ENCODE measurements at regions not wholly inside any gene's neighbourhood (a gene's known extent, or its start where the extent isn't known, plus 50 kb on each side); places are given as distances from the start of the nearest gene placed in this dataset.
"Not testable (repeated sequence)": the region's sequence is repeated elsewhere in the genome, so short reads cannot be mapped to it uniquely, and the experiment has no call there.

DNA sequence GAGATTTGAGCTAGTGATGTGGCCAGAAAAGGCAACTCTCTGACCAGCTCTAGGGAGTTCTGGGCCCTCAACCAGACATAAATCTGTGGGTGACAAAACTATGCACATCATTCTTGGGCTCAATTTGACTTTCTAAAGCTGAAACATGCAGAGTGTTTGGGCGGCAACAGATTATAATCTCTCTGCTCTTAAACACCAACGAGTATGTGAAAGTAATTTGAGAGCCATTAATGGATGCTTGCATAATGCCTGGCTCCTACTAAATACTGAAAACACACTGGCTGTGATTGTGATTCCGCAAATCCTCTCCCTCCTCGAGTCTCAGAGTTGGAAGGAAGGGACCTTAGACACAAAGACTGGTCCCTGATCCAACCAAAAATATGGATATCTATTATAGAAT lies 186.7 kb downstream of the UACA start:
- DNase-seq = no peak

DNA sequence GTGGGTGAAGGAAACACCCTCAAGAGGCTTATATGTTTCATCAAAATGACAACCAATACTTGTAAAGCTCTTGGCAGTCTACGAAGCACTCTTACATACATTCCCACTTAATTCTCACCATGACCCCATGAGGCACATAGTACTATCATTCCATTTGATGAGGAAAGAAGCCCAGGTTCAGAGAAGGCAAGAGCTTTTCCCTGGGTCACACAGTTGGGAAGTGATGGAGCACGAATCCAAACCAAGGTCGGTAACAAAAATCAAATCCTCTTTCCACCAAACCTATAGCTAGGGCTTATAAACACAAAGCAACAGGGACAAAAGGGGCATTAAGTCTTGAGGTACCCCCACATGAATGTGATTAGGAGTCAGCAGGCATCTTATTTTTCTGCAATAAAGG lies 187.1 kb downstream of the UACA start:
- DNase-seq = no peak

DNA sequence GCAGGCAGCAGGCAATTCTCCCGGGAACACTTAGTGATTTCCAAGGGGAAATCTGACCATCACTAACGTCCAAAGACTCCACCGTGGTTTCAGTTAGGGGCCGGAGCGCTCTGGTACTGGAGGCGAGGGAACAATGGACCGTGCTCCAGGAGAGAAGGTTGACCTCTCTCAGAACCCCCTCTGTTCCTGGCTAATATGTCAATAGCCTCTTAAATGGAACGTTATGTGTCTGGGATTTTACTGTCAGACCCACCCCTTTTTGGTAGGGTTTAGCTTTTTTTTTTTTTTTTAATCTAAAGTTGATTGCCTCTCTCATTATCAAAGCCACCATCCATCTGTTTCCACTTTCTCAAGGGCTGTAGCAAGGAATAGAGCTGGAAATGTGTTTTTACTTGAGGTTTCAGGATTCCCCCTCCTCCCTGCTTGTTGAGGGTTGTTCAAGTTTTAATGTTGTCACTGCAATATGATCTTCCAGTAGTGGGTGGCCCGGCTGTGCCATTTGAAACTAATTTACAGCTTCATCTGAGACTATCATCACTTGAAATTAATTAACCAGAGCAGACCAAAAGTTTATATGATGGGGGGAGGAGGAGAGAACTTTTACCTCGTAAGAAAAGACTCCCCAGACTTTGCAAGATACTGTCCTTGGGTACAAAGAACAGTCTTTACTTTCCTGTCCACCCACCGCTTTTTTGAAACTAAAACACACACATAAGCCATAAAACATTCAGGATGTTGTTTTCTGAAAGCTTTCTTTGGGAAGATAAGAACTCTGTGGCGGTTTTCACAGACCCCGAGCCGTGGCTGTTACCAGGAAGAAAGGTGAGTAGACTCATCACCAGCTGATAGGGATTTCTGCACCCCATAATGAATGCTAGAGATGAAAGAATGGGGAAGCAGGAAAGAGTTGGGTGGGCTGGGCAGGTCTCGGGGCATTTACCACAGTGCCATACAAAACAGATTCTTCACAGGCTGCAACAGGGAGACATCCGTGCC lies 187.8 kb downstream of the UACA start:
- DNase-seq = no peak

DNA sequence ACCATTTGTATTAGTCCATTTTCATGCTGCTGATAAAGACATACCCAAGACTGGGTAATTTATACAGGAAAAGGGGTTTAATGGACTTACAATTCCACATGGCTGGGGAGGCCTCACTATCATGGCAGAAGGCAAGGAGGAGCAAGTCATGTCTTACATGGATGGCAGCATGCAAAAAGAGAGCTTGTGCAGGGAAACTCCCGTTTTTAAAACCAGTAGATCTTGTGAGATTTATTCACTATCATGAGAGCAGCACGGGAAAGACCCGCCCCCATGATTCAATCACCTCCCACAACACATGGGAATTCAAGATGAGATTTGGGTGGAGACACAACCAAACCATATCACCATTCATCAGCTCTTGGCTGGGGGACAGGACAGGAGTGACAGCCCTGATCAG lies 189.0 kb downstream of the UACA start:
- DNase-seq = not testable (repeated sequence)

DNA sequence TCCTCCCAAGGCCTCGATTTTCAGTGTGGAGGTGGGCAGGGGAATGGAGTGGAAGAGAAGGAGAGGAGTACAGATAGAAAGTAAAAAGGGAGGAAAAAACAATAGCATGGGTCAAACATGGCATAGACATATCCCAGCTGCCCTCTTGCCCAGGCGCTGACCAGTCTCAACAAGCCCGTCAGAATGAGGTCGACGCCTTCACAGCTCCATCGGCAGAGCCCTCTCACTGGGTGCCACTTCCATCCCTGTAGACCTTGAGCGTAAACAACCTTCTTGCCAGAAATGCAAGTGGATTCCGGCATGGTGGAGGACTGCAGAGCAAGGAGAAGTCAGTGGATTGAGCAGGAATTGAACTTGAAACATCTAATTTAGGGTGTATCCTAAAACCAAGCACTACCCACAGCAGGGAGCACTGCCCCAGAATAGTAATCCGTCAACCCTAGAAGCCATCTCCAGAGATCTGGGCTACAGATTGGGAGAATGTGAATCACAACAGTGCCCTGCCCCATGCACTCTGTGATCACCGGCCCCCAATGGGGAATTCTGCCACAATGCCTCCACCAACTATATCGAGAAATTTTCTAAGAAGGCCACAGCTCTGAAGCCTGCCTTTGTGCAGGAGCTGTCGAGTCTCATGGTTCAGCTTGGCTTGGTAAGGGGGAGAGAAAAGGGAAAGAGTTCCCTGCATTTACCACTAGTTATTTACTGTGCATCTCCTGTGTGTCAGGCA lies 190.1 kb downstream of the UACA start:
- no peak for DNase-seq

DNA sequence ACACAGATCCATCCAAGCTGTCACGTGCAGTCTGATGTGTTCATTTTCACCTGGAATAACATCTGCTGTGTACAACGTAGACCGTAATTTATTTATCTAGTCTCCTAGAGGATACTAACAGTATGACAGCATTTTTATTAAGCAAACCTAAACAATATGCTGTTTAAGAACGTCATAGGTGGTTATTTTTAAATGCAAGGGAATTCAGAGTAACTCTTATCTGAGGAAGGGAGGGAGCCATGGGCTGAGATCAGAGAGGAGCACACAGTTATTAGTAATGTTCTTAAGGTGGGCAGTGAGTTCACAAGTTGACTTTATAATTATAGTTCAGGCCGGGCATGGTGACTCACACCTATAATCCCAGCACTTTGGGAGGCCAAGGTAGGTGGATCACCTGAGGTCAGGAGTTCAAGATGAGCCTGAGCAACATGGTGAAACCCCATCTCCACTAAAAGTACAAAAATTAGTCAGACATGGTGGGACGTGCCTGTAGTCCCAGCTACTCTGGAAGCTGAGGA lies 193.6 kb downstream of the UACA start:
- no peak for DNase-seq

DNA sequence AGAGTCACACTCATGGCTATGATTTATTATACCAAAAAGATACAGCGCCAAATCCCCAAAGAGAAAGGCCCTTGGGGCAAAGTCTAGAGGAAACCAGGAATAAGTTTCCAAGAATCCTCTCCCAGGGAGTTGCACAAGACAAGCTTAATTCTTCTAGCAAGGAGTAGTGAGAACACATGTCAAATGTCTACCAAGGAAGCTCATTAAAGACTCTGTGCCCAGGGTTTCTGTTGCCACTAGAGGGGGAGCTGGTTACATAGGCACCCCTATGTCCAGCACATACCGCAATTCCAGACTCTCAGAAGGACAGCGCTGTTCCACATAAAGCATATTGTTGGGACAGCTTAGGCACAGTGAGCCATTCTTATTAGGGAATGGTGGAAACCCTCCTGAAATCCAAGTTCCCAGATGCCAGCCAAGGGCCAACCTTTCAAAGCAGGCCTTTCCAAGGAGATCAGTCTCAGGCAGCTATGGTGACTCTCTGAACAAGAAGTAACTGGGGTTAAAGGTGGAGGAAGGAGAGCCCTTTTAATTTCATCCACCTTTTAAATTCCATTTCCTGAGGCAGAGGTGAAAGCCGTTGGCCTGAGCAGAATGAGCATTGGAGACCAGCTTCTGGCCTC lies 194.2 kb downstream of the UACA start:
- no peak for DNase-seq

DNA sequence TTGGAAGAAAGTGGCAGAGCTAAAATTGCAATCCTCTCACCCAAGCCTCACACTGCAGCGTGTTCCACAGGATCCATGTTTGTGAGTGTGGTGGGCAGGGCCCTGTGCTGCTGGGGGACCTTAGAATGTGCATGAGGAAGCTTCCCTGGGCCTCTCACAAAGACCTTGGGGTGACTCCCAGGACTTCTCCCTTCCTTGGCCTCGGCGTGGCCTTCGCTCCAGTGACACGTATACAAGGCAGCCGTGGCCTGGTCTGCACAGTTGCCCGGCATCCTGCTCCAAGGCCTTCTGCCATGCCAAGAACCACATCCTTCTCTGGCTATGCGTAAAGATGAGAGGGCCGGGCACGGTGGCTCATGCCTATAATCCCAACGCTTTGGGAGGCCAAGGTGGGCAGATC lies 196.4 kb downstream of the UACA start:
- DNase-seq = no peak

DNA sequence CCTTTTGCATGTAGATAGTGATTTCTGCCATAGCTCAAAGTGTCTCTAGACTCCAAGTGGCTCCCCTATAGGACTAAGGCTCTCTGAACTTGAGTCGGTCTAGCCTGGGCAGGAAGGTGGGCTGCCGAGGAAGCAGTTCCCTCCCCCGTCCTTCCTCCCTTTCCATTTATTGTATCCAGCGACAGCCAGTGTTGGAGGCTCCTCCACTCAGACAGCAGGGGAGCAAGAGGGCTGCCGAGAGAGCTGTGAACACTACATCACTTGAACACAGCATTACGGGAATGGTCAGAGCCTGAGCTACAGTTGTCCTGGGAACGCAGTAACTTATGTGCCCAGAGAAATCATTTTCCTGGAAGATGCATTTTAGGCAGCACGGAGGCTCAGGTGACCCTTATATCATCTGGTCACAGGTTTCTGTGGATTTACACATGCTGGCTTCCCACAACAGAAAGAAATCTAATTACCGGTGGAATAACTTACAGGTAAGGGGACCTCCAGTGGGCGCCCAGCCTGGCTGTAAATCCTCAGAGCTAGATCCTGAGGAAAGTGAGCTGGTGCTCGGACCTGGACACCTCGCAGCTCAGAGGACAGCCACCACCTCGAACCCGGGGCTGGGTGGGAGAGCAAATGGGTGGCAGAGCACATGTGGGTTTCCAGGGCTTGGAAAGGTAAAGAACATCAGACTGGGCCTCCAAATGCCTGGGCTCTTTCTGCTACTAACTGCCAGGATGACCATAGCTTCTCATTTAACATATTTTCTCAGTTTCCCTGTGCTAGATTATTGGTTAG lies 197.1 kb downstream of the UACA start:
- no peak for DNase-seq

DNA sequence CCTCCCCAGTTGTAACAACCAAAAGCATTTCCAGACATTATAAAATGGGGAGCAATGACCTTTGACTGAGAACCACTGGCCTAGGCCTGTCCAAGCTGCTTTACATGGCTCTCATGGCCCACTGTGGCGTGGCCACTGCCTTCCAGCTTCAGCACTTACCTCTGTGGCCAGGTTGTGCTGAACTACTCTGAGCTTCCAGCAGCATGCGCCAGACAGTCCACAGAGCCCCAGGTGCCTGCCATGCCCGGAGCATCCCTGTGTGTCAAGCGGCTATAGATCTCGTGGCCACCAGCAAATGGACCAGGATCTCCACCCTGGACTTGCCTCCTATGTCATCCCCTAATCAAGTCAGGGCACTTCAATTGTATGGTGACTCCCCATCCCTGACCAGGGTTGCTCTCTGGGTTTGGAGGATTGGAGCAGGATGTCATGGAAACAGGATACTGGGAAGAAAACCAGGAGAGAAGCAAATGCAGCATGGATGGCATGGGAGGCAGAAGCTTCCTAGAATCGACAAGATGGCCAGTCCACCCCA lies 199.7 kb downstream of the UACA start:
- no peak for DNase-seq

DNA sequence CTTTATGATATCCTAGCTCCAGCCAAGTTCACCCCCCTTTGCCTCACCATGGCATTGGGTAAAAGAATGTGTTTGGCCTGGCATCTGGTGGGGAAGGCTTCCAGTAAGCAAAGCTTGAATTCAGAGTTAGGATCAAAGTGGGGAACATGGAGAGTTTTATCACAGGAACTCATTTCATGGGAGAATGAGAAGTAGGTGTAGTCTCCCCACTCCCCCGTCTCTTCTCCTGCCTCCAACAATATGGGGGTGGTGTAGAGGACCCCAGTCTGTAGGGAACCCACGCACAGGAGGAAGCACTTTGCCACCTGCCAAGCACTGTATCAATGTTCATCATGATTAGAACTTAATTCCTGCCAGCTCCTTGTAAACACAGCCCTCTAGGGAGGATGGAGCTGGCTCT lies 200.5 kb downstream of the UACA start:
- DNase-seq = no peak

DNA sequence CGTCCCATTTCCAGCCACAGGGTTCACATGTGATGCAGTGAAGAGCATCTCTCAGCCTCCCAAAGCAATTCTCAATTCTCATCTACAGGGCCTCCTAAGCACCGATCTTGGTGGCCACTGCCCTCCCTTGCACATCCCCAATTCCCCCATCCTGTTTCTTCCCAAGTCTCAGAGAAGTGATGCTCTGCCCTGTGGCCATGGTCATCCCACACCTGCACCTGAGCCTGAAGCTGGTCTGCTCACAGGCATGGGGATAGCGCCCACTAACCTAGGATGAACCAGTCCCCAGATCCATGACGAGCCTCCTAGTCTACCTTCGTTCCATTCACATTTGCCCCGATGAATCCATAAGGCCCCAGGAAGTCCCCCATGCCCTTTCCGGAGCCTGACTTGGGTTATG lies 201.5 kb downstream of the UACA start:
- DNase-seq = no peak

DNA sequence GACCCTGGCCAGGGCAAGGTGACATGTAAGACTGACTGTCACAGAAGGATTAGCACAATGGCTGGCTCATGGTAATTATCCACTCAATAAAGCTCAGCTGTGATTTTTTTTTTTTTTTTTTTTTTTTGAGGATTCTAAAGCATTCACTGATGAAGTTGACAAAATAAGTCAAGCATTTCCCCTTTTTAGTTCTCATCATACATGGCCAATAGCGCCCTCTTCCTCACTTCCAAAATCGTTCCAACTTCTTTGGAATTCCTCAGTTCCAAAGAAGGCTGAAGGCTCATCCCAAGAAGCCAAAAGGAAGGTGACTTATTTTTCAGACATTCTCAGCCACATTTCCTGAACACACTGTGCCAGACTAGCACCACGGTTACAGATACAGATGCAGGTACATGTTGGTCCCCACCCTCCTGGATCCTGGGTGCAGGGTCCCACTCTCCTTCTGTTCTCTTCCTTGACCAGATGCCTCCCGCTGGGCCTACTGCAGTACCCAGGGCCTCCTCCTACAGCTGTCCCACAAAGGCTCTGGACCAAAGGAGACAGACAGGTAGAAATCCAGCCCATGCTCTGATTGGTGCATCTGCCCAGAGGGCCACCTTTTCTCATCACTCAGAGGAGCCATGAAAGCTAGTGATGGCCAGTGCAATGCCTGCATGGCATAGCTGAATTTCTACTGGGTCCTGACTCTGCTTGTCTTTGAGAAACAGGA lies 202.6 kb downstream of the UACA start:
- DNase-seq = no peak

DNA sequence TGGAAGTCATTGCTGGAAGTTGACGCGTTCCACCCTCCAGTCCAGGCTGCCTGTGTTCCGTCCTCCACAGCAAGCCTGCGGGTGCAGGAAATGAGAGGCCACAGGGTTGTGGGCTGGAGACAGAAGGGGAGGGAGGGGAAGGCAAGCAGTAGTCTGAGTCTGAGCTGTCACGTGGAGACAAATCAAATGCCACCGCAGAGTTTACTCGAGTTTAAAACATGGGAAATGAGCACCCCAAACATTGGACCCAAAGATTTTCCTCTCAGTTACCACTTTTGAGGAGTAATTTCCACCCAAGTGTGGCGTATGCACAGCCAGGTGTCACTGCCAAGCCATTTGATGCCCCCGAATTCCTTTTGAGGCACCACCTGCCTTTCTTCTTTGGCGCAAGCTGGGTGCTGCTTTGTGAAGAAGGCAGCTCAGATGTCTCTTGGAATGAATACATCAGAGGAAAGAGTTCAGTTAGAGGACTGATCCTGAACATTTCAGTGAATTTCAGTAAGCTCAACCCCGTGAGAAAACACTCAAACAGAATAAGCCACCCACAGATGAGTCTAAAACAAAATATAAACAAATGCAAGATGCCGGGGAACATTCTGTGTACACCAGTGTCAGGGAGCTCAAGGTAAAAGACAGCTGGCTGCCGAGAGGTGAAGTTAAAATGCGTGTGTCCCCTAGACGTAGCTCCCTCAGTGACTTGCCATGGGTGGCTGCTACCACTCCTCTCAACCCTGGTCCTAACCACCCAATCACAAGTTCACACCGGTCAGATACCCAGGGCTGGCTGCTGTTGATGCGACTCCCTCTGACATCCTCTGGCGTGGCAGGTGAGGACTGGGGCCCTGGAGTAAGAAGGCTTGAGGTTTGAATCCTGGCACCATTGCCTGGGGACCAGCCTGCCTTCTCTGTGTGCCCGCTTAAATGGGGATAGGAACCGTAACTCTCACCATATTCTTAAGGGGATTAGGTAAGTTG lies 203.8 kb downstream of the UACA start:
- DNase-seq = peak; percentile 55

DNA sequence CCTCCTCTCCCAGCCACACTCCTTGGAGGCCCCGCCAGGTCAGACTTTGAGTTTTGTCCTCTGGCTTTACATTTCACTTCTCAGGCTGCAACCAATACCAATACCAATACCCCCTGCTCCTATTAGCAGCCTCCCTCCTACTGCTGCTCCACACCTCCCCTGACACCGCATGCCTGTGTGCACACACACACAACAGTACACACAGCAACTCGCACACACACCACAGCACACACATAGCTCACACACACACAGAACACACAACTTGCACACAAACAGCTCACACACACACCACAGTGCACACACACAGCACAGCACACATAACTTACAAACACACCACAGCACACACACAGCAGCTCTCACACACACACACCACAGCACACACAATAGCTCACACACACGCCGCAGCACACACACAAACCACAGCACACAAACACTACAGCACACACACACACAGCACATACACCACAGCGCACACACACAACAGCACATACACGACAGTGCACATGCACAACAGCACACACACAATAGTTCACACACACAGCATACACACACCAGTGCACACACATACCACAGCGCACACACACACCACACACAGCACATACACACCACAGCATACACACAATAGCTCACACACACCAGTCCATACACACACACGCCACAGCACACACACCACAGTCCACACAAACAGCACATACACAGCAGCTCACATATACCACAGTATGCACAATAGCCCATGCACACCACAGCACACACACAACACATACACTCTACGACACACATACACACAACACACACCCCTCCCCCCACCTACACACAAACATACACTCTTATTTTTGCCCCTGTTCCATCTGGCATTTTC lies 204.7 kb downstream of the UACA start:
- DNase-seq = no peak

DNA sequence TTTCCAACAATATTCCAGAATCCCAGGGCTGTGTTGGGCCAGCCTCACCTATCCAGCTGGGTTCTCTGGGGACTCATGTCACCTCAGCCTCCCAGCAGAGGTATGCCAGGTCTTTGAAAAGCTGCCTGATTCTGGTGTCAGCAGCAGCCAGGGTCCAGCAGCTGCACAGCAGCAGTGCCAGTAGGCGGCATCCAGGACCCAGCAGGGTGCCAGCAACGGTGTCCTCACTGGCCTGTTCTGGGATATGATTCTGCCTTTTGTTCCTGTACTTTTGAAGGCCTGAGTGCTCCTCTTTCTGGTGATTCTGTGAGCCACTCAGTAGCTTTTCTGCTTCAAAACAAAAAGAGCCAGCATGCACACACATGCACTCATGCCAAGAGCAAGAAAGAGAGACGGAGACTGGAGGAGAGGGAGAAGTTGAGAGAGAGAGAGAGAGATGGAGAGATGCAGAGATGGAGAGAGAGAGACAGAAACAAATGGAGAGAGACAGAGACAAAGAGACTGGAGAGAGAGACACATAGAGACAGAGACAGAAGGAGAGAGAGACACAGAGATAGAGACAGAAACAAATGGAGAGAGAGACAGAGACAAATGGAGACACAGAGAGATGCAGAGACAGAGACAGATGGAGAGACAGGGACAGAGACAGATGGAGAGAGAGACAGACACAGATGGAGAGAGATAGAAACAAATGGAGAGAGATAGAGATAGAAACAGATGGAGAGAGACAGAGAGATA lies 205.7 kb downstream of the UACA start:
- no peak for DNase-seq

DNA sequence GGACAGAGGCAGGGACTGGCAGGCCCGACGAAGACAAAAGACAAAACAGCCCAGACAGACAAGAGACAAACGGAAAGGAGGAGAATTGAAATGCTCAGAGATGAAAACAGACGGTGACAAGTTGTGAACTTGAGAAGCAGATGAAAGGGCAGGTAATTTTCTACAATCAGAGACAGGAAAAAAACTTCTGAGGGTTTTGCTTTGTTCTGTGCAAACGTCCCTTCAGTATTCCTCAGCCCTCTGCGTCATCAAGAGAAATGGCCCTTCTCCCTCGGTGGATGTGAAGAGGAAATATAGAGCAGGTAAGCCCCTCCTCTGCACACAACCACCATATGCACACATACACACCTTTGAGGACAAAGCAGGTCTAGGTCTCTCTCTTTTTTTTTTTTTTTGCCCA lies 206.6 kb downstream of the UACA start:
- no peak for DNase-seq

DNA sequence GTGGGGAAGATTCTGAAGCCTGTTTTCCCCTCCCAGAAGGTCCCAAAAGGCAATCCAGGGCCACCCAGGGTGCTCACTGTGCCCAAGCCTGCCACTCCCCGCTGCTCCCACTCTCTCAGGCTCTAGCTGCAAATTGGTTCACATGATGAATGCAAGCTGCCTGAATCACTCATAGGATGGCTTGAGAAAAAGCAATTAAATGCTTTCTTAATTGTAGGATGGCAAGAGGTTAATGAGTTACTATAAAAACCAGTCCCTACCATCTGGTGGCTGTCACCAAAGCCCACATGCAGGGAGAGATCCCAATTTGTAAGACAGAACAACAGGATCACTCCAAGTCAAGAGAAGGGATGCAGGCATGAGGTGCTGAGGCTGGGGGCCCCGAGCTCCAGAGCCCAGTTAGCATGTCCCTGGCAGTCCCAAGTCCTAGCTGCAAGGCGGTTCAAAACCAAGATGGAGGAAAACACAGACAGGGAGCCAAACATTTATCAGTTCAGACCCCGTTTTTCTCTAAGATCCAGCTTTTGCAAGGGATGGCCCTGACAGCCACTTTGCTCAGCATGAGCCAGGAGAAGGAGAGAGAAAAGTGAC lies 207.1 kb downstream of the UACA start:
- DNase-seq = no peak
